HG02840 (cell line): ENCODE measurements at regions not wholly inside any gene's neighbourhood (a gene's known extent, or its start where the extent isn't known, plus 50 kb on each side); places are given as distances from the start of the nearest gene placed in this dataset.

Source experiments
- ATAC-seq: cut with Tn5 transposase; IDR thresholded peaks from one replicate; pipeline ENCODE4 v1.9.1; 2021; ENCODE audit warnings: mild to moderate bottlenecking, moderate library complexity, moderate number of reproducible peaks; ENCODE audit not compliant: unreplicated experiment, low FRiP score

- no peak for ATAC-seq
Measured at GRCh38 chr7:32347244-32347828, 142.8 kb downstream of the LSM5 start.

- no peak for ATAC-seq
Measured at GRCh38 chr7:32346253-32346652, 143.9 kb downstream of the LSM5 start.

- no peak for ATAC-seq
Measured at GRCh38 chr7:32336726-32337125, 153.5 kb downstream of the LSM5 start.

- ATAC-seq = no peak
Measured at GRCh38 chr7:32335107-32335506, 155.1 kb downstream of the LSM5 start.

DNA sequence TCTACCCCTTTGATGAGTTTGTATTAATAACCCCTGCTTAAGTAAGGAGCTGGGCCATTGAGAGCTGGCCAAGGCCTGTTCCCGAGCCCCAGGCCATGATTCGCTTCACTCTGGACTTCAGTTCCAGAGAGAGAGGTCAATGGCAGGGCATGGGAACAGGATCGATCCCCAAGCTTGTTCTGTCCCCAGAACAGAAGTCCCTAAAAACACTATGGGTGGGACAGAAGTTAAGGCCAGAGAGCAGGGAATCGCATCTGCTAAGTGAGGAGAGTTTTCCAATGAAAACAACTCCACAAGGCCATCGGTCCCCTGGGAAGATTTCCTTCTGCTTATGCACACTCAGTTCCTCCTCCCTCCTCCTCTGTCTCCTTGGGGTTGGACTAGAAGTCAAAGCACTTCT lies 159.6 kb downstream of the LSM5 start:
- no peak for ATAC-seq

- ATAC-seq = no peak
Measured at GRCh38 chr7:32326078-32326477, 164.1 kb downstream of the LSM5 start.

- no peak for ATAC-seq
Measured at GRCh38 chr7:32323712-32324111, 166.5 kb downstream of the LSM5 start.

- no peak for ATAC-seq
Measured at GRCh38 chr7:32319012-32319382, 171.2 kb downstream of the LSM5 start.

GRCh38 chr7:32318300-32319011 lies 171.7 kb downstream of the LSM5 start:
- no peak for ATAC-seq

- ATAC-seq = no peak
Measured at GRCh38 chr7:32316839-32317238, 173.3 kb downstream of the LSM5 start.

DNA sequence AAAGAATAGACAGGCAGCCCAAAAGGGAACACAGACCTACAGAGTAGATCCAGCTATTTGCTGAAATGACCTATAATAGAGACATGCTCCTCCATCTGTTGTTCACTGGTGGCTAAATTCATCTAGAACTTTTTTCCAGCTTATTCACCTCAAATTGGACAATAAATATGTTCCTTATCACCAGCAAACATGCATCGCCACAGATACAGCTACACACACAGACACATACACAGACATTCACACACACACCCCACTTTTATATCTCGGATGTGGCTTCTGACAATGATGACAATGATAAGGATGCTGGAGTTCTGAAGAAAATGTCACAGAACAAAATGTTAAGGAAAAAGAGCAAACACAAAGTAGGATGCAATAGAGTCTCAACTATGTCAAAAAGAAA lies 175.4 kb downstream of the LSM5 start:
- no peak for ATAC-seq

- no peak for ATAC-seq
Measured at GRCh38 chr7:32301427-32301826, 188.8 kb downstream of the LSM5 start.

GRCh38 chr7:32299133-32299702 lies 191.0 kb downstream of the LSM5 start:
- no peak for ATAC-seq

DNA sequence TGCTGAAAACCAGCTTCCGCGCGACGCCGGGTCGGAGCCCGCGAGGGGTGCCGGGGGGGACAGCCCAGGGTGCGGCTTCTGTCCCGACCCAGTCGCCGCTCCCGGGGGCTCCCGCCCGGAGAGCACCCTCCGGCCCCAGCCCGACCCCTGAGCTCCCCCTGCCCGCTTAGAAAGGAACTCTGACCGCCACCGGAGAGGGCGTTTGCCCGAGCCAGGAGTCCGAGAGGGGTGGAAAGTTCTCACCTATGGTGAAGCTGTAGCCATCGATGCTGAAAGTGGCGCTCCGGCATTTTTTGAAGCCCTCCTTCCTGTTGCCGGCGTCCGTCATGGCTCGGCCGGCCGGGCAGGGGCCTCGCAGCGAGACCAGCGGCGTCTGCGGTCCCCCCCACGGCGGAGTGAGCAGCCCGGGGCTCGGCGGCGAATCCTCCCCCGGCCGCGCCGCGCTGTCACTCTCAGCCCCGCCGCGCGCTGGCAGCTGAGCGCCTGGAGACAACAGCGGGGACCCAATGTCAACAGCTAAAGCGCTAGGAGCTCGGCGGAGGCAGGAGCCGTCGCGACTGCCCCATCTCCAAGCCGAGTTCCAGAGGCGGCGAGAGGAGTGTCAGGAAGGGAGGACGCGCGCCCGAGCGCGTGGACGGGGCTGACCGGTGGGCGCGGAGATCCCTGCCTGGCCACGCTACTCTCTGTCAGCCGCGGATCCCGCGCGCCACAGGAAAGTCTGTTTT lies 191.6 kb downstream of the LSM5 start:
- ATAC-seq = no peak

DNA sequence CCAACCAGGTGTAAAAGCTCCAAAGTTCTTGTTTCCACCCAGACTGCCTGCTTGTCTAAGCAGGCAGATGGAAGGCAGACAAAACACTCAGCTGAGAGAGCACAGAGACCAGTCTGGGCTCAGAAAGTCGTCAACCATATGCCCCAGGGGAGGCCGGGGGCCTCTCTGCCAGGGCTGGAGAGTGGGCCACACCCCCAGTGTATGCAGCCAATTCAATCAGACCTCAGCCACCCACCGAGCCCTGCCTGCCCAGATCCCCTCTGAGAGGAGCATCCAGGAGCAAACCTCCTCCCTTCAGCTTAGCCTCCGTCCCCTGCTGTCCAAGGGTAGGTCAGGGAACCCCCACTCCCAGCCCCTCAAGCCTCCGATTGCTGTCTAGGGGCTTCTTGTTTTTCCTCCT lies 196.3 kb downstream of the LSM5 start:
- no peak for ATAC-seq

DNA sequence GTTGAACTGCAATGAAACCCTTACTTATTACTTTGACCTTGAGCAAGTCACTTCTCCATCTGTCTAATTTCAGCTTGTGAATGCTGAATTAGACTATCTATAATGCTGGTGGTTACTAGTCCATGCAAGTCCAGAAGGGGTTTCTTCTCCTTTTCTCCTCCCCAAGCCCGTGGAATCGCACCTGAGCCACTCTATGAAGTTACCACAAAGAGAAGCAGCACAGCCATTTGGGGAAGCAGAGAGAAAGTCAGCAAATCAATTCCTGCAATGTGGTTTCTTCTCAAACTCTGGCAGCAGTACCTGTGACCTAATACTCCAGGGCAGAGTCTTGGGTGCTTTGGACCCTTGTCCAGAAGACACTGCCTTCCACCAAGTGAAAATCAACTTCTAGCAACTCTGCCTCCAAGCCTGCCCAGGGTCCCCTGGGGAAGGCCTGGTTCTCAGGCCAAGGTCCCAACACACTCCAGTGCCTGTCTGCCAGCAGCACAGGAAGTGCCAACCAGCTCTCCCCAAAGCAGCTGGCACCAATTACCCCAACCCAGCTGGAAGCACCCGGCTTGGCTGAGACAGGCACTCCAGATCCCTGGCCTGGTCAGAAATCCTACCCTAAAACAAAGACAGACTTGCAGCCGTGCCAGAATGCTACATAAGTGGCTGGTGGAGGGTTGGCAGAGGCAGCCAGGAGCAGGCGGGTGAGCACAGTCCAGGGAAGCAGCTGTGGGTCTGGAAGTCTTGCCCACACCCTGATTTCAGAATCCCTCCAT lies 200.3 kb downstream of the LSM5 start:
- ATAC-seq = no peak

DNA sequence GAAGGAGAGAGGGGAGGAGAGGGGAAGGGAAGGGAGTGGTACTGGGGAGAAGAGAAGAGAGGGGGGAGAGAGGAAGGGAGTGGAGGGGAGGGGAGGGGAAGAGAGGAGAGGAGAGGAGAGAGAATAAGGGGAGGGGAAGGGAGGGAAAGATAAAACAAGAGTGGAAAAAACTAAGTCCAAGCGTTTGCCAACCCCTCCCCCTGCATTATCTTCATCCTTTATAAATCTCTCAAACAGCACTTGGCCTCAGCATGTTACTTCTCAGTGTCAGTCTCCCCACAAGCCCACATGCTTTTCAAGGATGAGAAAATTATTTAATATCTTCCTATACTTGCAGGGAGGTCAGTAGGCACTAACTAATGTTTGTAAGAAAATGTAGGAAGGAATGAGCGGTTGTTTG lies 204.5 kb downstream of the LSM5 start:
- no peak for ATAC-seq

DNA sequence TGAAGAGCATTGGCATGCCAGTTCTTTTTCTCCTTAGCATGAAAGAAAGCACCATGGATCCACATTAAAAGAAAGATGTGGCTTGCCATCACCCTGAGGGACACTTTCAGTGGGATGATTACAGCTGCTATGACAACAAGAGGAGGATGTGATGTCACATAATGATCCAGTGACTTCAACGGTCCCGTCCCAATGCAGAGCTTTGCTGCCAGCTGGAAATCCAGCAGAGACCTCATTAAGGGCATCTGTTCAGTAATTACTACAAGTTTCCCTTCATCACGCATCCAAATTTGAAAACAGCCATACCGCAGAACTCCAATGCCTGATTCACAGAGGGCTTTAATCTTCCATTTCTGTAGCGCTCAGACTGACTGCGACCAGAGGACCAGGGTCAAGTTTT lies 206.6 kb downstream of the LSM5 start:
- no peak for ATAC-seq

- no peak for ATAC-seq
Measured at GRCh38 chr7:32279500-32279899, 209.3 kb upstream of the PDE1C start.

DNA sequence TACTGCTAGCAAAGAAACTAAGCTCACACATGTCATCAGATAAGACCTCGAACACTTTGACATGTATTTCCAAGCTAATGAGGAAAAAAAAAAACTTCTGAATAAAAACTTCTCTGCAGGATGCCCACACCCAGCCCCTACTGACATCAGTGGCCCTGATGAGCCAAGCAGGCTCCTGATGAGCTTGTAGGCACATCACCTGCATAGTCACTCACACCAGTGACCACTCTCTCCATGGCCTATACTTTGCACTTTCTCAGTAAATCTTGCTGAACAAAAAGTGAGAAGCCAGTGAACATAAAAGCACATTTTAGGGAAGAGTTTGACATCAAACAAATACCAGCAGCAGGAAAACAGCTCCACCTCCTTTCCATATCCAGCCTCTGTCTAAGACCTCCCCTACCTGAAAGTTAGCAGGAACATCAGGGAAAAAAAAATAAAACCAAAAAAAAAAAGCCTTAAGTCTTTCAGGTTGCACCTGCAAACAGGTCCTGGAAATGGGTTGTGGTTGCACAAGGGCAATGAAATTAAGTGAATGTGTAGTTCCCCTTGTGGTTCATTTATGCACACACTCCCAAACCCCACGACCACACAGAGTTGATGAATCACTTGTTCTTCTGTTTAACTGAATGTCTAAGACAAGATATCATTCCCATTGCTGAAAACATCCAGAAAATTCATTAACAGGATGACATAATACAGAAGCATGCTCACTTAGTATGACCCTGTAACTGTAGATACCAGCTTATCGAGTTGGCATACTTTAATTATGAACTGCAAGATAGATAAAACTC lies 205.2 kb upstream of the PDE1C start:
- no peak for ATAC-seq
